Activated naive CD8-positive, alpha-beta T cell treated with anti-CD3 and anti-CD28 coated beads for 36 hours (primary cell): ENCODE measurements at regions not wholly inside any gene's neighbourhood (a gene's known extent, or its start where the extent isn't known, plus 50 kb on each side); places are given as distances from the start of the nearest gene placed in this dataset.

Source experiments
- DNase-seq: peaks from one replicate; pipeline ENCODE4 v3.0.0; 2021
- H3K27ac Mint-ChIP-seq: one replicate; pipeline ENCODE4 v1.8.0; 2022; ENCODE audit warnings: mild to moderate bottlenecking, moderate library complexity, mixed read lengths
- H3K27me3 Mint-ChIP-seq: one replicate; pipeline ENCODE4 v1.8.0; 2022; ENCODE audit warnings: mild to moderate bottlenecking, mixed read lengths
- H3K36me3 Mint-ChIP-seq: one replicate; pipeline ENCODE4 v1.8.0; 2021; ENCODE audit warnings: mild to moderate bottlenecking, mixed read lengths
- H3K4me1 Mint-ChIP-seq: one replicate; pipeline ENCODE4 v1.8.0; 2021; ENCODE audit warnings: mixed read lengths
- H3K4me3 Mint-ChIP-seq: one replicate; pipeline ENCODE4 v1.8.0; 2022; ENCODE audit warnings: mild to moderate bottlenecking, moderate library complexity, mixed read lengths
- H3K9me3 Mint-ChIP-seq: one replicate; pipeline ENCODE4 v1.8.0; 2022; ENCODE audit warnings: mixed read lengths

DNA sequence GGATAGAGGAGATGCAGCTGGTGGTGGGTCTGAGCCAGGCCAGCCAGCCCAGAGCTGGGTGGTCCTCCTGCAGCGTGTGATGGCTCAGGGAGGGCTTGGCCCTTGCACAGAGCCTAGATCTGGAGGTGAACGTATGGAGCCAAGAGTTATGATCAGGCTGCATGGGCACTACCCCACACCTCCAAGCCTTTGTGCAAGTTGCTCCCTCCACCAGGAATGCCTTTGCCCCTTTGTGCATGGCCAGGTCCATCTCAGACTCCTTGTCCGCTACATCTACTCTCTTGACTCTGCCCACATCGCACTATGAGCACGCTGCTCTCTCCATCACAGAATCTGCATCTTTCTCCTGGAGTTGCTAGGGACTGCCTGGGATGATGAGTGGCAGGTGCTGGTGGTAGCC lies 895.7 kb downstream of the TBC1D22A start:
- H3K27ac Mint-ChIP-seq: no peak overlapping the region
- H3K9me3 Mint-ChIP-seq: no peaks in the 10 kb centered on the region
- no peaks in the 10 kb centered on the region for H3K36me3 Mint-ChIP-seq
- no peaks in the 10 kb centered on the region for H3K27me3 Mint-ChIP-seq
- no peaks in the 10 kb centered on the region for H3K4me1 Mint-ChIP-seq
- no peak for DNase-seq
- no peak overlapping the region for H3K4me3 Mint-ChIP-seq

DNA sequence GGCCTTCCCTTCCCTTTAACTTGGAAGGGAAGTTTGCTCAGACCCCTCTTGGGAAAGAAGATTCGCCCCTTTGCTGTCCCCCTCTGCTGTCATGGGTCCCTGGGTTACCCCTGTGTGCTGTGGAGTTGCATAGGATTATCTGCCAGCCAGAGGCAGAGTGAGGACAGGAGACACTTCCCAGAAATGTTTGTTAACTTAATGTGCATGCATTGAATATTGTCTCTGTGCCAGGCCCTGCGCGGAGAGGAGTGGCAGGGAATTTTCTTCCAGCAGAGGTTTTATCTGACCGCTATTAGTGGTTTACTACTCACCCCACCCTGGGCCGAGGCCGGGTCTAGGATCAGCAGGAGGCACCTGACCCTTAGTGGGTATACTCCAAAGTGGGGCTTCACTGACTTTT lies 894.8 kb downstream of the TBC1D22A start:
- H3K27me3 Mint-ChIP-seq: no peaks in the 10 kb centered on the region
- H3K4me1 Mint-ChIP-seq: no peaks in the 10 kb centered on the region
- no peak overlapping the region for H3K27ac Mint-ChIP-seq
- H3K9me3 Mint-ChIP-seq: no peaks in the 10 kb centered on the region
- DNase-seq: no peak
- H3K36me3 Mint-ChIP-seq: no peaks in the 10 kb centered on the region
- no peak overlapping the region for H3K4me3 Mint-ChIP-seq

DNA sequence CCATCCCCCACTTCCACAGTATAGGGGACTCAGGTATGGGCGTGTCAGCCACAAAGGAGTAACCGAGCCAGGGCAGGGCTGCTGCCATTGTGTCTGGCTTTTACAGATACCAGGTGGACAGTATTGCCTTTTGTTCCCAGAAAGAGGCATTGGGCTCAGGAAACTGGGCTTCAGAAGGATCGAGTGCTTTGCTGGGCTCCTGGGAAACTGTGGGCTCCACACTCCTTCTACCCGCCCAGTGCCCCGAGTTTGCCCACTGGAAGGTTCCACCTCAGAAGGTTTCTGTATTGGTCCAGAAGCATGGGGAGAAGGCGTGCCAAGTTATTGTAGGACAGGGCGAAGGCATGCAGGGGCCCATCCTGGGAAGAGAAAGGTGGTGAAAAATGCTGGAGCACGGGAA lies 894.4 kb downstream of the TBC1D22A start:
- no peak for DNase-seq
- Mint-ChIP-seq H3K9me3 (no peaks in the 10 kb centered on the region), H3K4me1 (no peaks in the 10 kb centered on the region), H3K36me3 (no peaks in the 10 kb centered on the region), H3K27me3 (no peaks in the 10 kb centered on the region), H3K27ac (no peak overlapping the region), H3K4me3 (no peak overlapping the region)

DNA sequence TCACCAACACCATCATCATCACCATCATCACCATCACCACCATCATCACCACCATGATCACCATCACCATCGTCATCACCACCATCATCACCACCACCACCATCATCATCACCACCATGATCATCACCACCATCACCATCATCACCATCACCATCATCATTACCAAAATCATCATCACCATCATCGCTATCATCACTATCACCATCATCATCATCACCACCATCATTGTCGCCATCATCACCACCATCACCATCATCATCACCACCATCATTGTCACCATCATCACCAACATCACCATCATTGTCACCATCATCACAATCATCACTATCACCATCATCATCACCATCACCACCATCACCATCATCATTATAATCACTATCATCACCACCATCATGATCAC lies 893.5 kb downstream of the TBC1D22A start:
- Mint-ChIP-seq H3K27ac (no peak overlapping the region), H3K36me3 (no peaks in the 10 kb centered on the region), H3K27me3 (no peaks in the 10 kb centered on the region), H3K9me3 (no peaks in the 10 kb centered on the region), H3K4me1 (no peaks in the 10 kb centered on the region), H3K4me3 (no peak overlapping the region)
- no peak for DNase-seq

DNA sequence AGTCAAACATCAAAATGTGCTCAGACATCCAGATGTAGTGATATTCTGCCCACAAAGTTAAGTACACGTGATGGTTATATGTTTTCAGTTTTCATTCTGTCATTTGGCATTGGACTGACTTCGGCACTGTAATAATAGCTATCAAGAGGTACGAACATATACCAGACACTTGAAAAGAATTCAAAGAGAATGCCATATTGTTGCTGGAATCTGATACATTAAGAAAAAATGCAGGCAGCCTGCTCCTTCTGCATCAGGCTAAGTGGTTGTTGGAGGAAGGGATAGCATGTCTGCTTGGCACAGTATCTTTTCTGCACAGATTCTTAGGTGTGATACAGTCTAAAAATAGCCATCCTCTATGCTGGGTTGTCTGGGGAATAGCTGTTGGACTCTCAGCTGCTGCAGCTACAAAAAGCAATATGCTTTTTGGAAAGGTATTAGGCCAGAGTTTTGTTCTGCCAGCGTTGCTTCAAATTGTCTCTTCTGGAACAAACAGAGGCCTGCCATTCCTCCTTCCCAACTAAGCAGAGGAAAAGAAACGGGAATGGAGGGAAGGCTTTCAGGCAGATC lies 892.6 kb downstream of the TBC1D22A start:
- Mint-ChIP-seq H3K27me3 (no peaks in the 10 kb centered on the region), H3K9me3 (no peaks in the 10 kb centered on the region), H3K4me1 (no peaks in the 10 kb centered on the region), H3K36me3 (no peaks in the 10 kb centered on the region), H3K27ac (no peak overlapping the region), H3K4me3 (no peak overlapping the region)
- DNase-seq: no peak

DNA sequence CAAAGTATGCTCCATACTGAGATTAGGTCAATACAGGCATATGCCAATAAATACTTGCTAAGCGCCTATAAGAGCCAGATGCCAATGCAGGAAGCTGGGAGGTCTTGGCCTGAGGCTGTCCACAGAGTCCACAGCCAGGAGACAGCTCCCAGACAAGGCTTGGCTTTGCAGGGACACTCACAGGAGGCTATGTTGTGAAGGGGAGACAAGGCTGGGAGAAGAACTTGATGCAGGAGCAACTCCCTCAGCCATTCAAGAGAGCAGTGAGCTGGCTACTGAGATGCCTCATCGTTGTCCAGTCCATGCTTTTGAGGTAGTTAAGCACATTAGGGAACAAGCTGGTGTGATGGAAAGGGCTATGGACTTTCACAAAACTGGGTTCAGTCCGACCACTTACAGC lies 891.5 kb downstream of the TBC1D22A start:
- no peak for DNase-seq
- Mint-ChIP-seq H3K36me3 (no peaks in the 10 kb centered on the region), H3K27ac (no peak overlapping the region), H3K9me3 (no peaks in the 10 kb centered on the region), H3K27me3 (no peaks in the 10 kb centered on the region), H3K4me3 (no peak overlapping the region), H3K4me1 (no peaks in the 10 kb centered on the region)

DNA sequence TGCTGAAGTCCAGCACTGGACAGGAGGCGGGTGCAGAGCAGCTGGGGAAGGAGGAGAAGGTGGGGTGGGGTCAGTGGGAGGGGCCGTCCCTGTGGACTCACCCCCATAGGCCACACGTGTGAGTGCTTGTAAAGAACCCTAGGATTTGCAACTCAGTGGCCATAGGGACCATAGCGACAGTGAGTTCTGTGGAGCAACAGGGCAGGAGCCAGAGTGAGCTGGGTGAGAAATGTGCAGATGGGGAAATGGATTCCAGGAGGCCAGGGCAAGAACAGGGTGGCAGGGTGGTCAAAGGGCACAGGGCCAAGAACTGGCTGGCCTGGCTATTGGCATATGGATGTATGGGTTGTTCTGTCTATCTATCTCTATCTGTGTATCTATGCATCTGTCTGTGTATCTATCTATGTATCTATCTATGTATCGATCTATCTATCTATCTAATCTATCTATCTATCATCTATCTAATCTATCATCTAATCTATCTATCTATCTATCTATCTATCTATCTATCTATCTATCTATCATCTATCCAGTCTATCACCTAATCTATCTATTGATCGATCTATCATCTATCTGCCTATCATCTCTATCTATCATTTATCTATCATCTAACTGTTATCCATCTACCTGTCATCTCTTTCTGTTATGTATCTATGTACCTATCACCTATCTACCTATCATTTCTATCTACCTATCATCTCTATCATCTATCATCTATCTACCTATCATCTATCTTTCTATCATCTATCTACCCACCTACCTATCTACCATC lies 889.0 kb downstream of the TBC1D22A start:
- Mint-ChIP-seq H3K27me3 (no peaks in the 10 kb centered on the region), H3K9me3 (no peaks in the 10 kb centered on the region), H3K4me1 (no peaks in the 10 kb centered on the region), H3K4me3 (no peak overlapping the region), H3K27ac (no peak overlapping the region), H3K36me3 (no peaks in the 10 kb centered on the region)
- DNase-seq: no peak

DNA sequence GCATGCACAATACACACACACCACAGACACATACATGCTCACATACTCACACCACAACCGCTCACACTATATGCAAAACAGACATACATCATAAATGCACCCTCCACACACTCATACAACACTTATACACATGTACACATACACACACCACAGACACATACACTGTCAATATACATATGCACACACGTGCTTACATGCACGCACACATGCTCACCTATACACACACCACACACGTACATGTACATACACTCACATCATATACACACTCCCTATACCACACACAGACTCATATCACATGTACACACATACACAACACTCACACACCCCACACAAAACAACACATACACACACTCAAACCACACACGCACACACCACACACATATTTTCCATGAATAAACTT lies 885.3 kb downstream of the TBC1D22A start:
- H3K9me3 Mint-ChIP-seq: peaks cover 5% of the 10 kb centered on the region
- no peak overlapping the region for H3K27ac Mint-ChIP-seq
- DNase-seq: no peak
- H3K4me3 Mint-ChIP-seq: no peak overlapping the region
- H3K36me3 Mint-ChIP-seq: no peaks in the 10 kb centered on the region
- no peaks in the 10 kb centered on the region for H3K27me3 Mint-ChIP-seq
- H3K4me1 Mint-ChIP-seq: no peaks in the 10 kb centered on the region

DNA sequence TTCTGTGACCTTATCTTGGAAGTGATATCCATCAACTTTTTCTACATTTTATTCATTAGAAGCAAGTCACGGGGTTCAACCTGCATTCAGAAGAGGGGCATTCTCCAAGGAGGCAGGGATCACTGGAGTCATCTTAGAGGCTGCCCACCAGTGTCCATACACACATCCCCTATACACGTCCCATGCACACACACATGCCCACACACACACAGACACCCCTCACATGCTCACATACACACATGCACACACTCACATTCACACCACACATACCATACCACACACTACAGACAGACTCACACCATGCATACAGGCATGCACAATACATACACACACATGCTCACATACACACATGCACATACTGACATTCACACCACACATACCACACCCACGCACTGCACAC lies 884.7 kb downstream of the TBC1D22A start:
- Mint-ChIP-seq H3K27me3 (no peaks in the 10 kb centered on the region), H3K27ac (no peak overlapping the region), H3K4me3 (no peak overlapping the region), H3K36me3 (no peaks in the 10 kb centered on the region), H3K4me1 (no peaks in the 10 kb centered on the region), H3K9me3 (peaks cover 5% of the 10 kb centered on the region)
- DNase-seq: no peak

DNA sequence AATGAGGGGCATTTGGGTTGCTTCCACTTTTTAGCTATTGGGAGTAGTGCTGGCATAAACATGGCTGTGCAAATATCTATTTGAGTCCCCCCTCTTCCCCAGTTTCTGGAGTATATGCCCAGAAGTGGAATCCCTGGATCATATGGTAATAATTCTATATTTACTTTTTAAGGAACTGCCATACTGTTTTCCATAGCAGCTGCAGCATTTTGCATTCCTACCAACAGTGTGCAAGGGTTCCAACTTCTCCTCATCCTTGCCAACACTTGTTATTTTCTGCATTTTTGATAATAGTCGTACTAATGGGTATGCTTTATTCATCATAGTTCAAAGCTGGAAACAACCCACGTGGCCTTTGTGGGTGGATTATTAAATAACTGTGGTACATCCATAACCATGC lies 883.5 kb downstream of the TBC1D22A start:
- H3K36me3 Mint-ChIP-seq: no peaks in the 10 kb centered on the region
- peaks cover 4% of the 10 kb centered on the region for H3K27me3 Mint-ChIP-seq
- no peak overlapping the region for H3K4me3 Mint-ChIP-seq
- no peak for DNase-seq
- H3K9me3 Mint-ChIP-seq: peaks cover 5% of the 10 kb centered on the region
- H3K27ac Mint-ChIP-seq: no peak overlapping the region
- no peaks in the 10 kb centered on the region for H3K4me1 Mint-ChIP-seq

DNA sequence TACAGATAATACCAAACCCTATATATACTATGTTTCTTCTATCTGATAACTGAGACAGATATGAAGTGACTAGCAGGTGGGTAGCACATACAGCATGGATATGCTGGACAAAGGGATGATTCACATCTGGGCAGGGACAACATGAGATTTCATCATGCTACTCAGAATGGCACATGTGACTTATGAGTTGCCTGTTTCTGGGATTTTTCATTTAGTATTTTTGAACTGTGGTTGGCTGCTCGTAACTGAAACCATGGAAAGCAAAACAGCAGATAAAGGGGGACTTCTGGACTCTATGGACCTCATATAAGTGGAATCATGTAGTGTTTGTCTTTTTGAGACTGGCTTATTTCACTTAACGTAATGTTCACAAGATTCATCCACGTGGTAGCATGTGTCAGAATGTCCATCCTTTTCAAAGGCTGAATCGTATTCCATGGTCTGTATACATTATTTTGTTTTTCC lies 883.0 kb downstream of the TBC1D22A start:
- no peak for DNase-seq
- Mint-ChIP-seq H3K4me1 (no peaks in the 10 kb centered on the region), H3K27ac (no peak overlapping the region), H3K4me3 (no peak overlapping the region), H3K27me3 (peaks cover 4% of the 10 kb centered on the region), H3K9me3 (peaks cover 5% of the 10 kb centered on the region), H3K36me3 (no peaks in the 10 kb centered on the region)

DNA sequence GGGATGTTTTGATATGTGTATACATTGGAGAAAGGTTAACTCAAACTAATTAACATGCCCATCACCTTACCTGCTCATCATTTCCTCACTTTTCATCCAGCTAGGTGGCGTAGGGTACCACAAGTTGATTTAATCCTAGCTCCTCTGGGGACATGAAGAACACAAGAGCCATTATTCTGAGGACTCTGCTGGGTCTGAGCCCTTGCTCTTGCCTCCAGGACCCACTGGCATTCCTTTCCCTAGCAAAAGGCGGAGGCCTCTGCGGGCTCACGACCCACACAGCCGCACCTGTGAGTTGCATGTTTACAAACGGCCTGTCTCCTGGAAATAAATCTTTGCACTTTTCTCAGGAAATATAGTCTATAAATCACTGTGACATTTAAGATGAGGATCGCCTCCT lies 871.9 kb downstream of the TBC1D22A start:
- DNase-seq: no peak
- Mint-ChIP-seq H3K27ac (no peak overlapping the region), H3K4me3 (no peak overlapping the region), H3K4me1 (no peaks in the 10 kb centered on the region), H3K27me3 (peaks cover 26% of the 10 kb centered on the region), H3K36me3 (no peaks in the 10 kb centered on the region), H3K9me3 (peaks cover 6% of the 10 kb centered on the region)

DNA sequence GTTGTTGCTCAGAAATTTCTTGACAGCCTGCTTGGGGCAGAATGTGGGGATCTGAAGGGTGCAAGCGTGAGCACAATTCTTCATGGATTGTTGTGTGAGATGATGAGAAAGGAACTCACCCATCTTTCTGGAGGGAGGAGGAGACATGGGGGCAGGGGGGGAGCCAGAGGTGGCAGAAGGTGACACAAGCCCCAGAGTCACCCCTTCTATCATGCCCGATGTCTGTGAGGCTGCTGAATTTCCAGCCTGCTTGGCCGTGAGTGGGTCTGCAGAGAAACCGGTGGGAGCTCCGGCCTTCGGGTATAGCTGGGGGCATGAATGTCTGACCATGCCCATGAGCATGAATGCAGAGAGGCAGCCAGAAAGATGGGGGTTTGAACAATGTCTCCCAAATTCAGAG lies 870.7 kb downstream of the TBC1D22A start:
- no peak overlapping the region for H3K4me3 Mint-ChIP-seq
- H3K4me1 Mint-ChIP-seq: no peaks in the 10 kb centered on the region
- H3K27me3 Mint-ChIP-seq: peaks cover 26% of the 10 kb centered on the region
- peaks cover 5% of the 10 kb centered on the region for H3K9me3 Mint-ChIP-seq
- no peaks in the 10 kb centered on the region for H3K36me3 Mint-ChIP-seq
- DNase-seq: no peak
- no peak overlapping the region for H3K27ac Mint-ChIP-seq

DNA sequence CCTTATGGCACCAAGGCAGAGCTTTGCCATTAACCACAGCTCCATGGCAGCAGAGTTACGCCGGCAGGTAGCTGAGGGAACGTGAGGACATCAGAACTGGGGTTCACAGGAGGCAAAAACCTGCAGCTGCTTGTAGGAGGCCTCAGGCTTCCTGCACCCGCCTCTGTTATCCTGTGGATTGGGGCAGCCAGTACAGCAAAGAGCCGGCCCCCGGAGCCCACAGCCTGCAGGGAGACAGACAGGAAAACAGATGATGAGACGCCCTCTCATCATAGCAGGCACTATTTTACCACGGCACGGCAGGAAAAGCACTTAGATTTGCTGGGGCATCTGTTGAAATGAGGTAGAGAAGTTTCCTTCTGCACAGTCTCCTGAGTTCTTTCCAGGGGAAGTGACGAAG lies 870.3 kb downstream of the TBC1D22A start:
- Mint-ChIP-seq H3K4me3 (no peak overlapping the region), H3K4me1 (no peaks in the 10 kb centered on the region)
- no peak for DNase-seq

DNA sequence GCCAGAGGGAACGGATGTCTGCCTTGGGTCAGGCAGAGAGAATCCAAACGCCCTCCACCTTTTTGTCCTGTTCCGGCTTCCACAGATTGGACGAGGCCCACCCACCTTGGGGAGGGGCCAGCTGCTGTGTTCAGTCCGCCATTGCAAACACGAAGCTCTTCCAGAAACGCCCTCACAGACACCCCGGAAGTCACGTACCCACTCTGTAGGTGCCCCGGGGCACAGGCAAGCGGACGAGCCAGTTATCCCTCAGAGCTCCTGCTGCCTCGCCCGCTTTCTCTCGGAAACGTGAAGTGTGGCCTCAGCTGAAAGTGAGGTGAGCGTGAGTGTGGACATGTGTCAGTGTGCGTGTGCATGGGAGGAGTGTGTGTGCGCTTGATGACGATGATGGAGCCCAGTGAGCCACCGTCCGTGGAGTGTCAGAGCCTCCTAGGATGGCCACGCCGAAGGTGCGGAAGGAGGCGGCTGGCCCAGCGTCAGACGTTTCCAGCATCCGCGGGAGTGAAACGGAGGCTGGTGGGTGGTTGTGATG lies 869.2 kb downstream of the TBC1D22A start:
- H3K27ac Mint-ChIP-seq: no peak overlapping the region
- peaks cover 14% of the 10 kb centered on the region for H3K27me3 Mint-ChIP-seq
- no peaks in the 10 kb centered on the region for H3K9me3 Mint-ChIP-seq
- H3K4me3 Mint-ChIP-seq: no peak overlapping the region
- no peak for DNase-seq
- no peaks in the 10 kb centered on the region for H3K4me1 Mint-ChIP-seq
- H3K36me3 Mint-ChIP-seq: no peaks in the 10 kb centered on the region

More for the DNA sequence above, 870.3 kb downstream of the TBC1D22A start:
- Mint-ChIP-seq H3K9me3 (peaks cover 3% of the 10 kb centered on the region), H3K27me3 (peaks cover 23% of the 10 kb centered on the region), H3K36me3 (no peaks in the 10 kb centered on the region), H3K27ac (no peak overlapping the region)
